Endothelial cell of umbilical vein (primary cell): ENCODE measurements at regions not wholly inside any gene's neighbourhood (a gene's known extent, or its start where the extent isn't known, plus 50 kb on each side); places are given as distances from the start of the nearest gene placed in this dataset.

Experiments used
- BruUV-seq: library from RNA; stranded (reverse); fragments of 400-500 nt; replicated peaks from 2 replicates; lab custom pipeline; 2021; lab: Mats Ljungman, UMichigan
- CTCF ChIA-PET: fragments of 300-600, 350-600 bp; sonication (Branson Sonifier 250); formaldehyde crosslinking; loops from one replicate; lab custom pipeline; 2021; ENCODE audit warnings: antibody characterized with exemption, inconsistent platforms; lab: Charles Lee
- POLR2A ChIA-PET: fragments of 300-600, 350-600 bp; sonication (Branson Sonifier 250); formaldehyde crosslinking; loops from one replicate; lab custom pipeline; 2021; ENCODE audit warnings: antibody characterized with exemption, inconsistent platforms; lab: Charles Lee
- DNase-seq: peaks from one replicate; pipeline ENCODE4 v3.0.0-alpha.2; 2011; ENCODE audit warnings: low read depth, low spot score
- FAIRE-seq: peaks from 2 replicates; lab custom pipeline; 2011; peaks lifted over from hg19 to GRCh38; lab: Jason Lieb, UNC
- H2AFZ ChIP-seq: 2 replicates; pipeline ENCODE4 v1.6.0; 2012; ENCODE audit warnings: low read depth, low read length, control low read depth, inconsistent platforms
- H3K27ac ChIP-seq: 2 replicates; pipeline ENCODE4 v1.5.1; 2011; ENCODE audit warnings: low read depth, mild to moderate bottlenecking, control low read depth, low read length, moderate library complexity; ENCODE audit not compliant: insufficient read depth
- H3K27me3 ChIP-seq, 2 experiments: 2 replicates each; pipeline versions ENCODE4 v1.6.0 to v1.6.1; 2011; ENCODE audit warnings: low read length in 2 of 2, mixed read lengths in 1 of 2; ENCODE audit not compliant: control insufficient read depth in 2 of 2, insufficient read depth in 2 of 2
- H3K36me3 ChIP-seq, 2 experiments: 2 replicates in 1 of 2; 3 replicates in 1 of 2; pipeline ENCODE4 v1.5.1; 2011; ENCODE audit warnings: low read length in 2 of 2, mild to moderate bottlenecking in 1 of 2, moderate library complexity in 1 of 2; ENCODE audit not compliant: control insufficient read depth in 2 of 2, insufficient read depth in 2 of 2; ENCODE audit errors: extremely low read depth in 1 of 2
- H3K4me1 ChIP-seq: 3 replicates; pipeline ENCODE4 v1.5.1; 2011; ENCODE audit warnings: mild to moderate bottlenecking, low read length; ENCODE audit not compliant: control insufficient read depth, insufficient read depth; ENCODE audit errors: extremely low read depth
- H3K4me2 ChIP-seq: 2 replicates; pipeline ENCODE4 v1.6.1; 2011; ENCODE audit warnings: low read length, control low read depth, mixed read lengths; ENCODE audit not compliant: insufficient read depth
- H3K4me3 ChIP-seq, 3 experiments: fragments of 200-600 bp in 1 of 3; sonication (generic), shearing (Covaris generic) in 1 of 3; replicated peaks in 1 of 3; 2 replicates each; pipeline ENCODE4 v1.5.1; 2011 to 2016; ENCODE audit warnings: control low read depth in 3 of 3, low read length in 3 of 3, mild to moderate bottlenecking in 2 of 3, inconsistent platforms in 1 of 3, low read depth in 1 of 3, moderate library complexity in 1 of 3; ENCODE audit not compliant: insufficient read depth in 1 of 3
- H3K79me2 ChIP-seq: 2 replicates; pipeline ENCODE4 v1.6.0; 2012; ENCODE audit warnings: low read length, inconsistent platforms; ENCODE audit not compliant: control insufficient read depth, insufficient read depth
- H3K9ac ChIP-seq: replicated peaks from 2 replicates; pipeline ENCODE3; 2011; ENCODE audit warnings: low read length, control low read depth; ENCODE audit not compliant: insufficient read depth; ENCODE audit errors: extremely low read depth
- H3K9me1 ChIP-seq: replicated peaks from 3 replicates; pipeline ENCODE4 v1.6.0; 2011; ENCODE audit warnings: mild to moderate bottlenecking, low read length; ENCODE audit not compliant: control insufficient read depth, insufficient read depth; ENCODE audit errors: extremely low read depth
- H3K9me3 ChIP-seq: replicated peaks from 2 replicates; pipeline ENCODE4 v1.5.1; 2012; ENCODE audit warnings: low read length, inconsistent platforms; ENCODE audit not compliant: control insufficient read depth, insufficient read depth
- H4K20me1 ChIP-seq: replicated peaks from 2 replicates; pipeline ENCODE3; 2011; ENCODE audit warnings: mild to moderate bottlenecking, low read length; ENCODE audit not compliant: control insufficient read depth, insufficient read depth; ENCODE audit errors: extremely low read depth
- EZH2 ChIP-seq: IDR thresholded peaks from 2 replicates; pipeline ENCODE4 v1.6.1; 2012; ENCODE audit warnings: borderline replicate concordance, low read depth, mild to moderate bottlenecking, moderate library complexity, low read length, inconsistent platforms; ENCODE audit not compliant: severe bottlenecking
- FOS ChIP-seq: IDR thresholded peaks from 2 replicates; pipeline ENCODE4 v1.6.1; 2011; ENCODE audit warnings: mild to moderate bottlenecking, low read length, moderate library complexity, borderline replicate concordance; ENCODE audit not compliant: insufficient read depth
- GATA2 ChIP-seq: IDR thresholded peaks from 2 replicates; pipeline ENCODE4 v1.7.0; 2011; ENCODE audit warnings: low read depth, mild to moderate bottlenecking, moderate library complexity, mixed read lengths, low read length; ENCODE audit not compliant: insufficient read length, insufficient read depth
- JUN ChIP-seq: IDR thresholded peaks from 2 replicates; pipeline ENCODE4 v1.6.1; 2011; ENCODE audit warnings: borderline replicate concordance, low read depth; ENCODE audit not compliant: insufficient read length, insufficient read depth
- MYC ChIP-seq: IDR thresholded peaks from one replicate; pipeline ENCODE4 v1.6.1; 2011; ENCODE audit warnings: mild to moderate bottlenecking, low read depth, low read length
- POLR2A ChIP-seq: IDR thresholded peaks from 2 replicates; pipeline ENCODE4 v1.6.1; 2012; ENCODE audit warnings: low read depth, mild to moderate bottlenecking, control low read depth, low read length
- POLR2AphosphoS5 ChIP-seq: IDR thresholded peaks from 2 replicates; pipeline ENCODE4 v1.6.1; 2012; ENCODE audit warnings: low read depth, mild to moderate bottlenecking, control low read depth, low read length, moderate library complexity; ENCODE audit not compliant: insufficient read depth
- dilution Hi-C: fragments of 300-500 bp; cut with MboI; formaldehyde crosslinking; loops from one replicate; pipeline ENCODE4 v1.15.0; 2019; ENCODE audit warnings: low sequenced_read_pairs; ENCODE audit not compliant: extremely low pct_ligation_motif_present
- intact Hi-C: fragments of 100-400 bp; cut with micrococcal nuclease; formaldehyde crosslinking; loops from one replicate; pipeline ENCODE4 v1.10.0; 2022
- TF ChIP-seq, protein P1 (sequence below), 2 donors: IDR thresholded peaks; 1 replicate in 1 of 2; 2 replicates in 1 of 2; pipeline ENCODE4 v1.5.1; 2011; ENCODE audit warnings: low read length in 2 of 2, mild to moderate bottlenecking in 2 of 2, moderate library complexity in 2 of 2, control low read depth in 1 of 2, inconsistent platforms in 1 of 2, low read depth in 1 of 2; ENCODE audit not compliant: insufficient read depth in 1 of 2; ENCODE audit errors: extremely low read depth in 1 of 2
- TF ChIP-seq, protein P2 (sequence below): IDR thresholded peaks from 2 replicates; pipeline ENCODE4 v1.6.1; 2011; ENCODE audit not compliant: insufficient read depth, insufficient read length

DNA sequence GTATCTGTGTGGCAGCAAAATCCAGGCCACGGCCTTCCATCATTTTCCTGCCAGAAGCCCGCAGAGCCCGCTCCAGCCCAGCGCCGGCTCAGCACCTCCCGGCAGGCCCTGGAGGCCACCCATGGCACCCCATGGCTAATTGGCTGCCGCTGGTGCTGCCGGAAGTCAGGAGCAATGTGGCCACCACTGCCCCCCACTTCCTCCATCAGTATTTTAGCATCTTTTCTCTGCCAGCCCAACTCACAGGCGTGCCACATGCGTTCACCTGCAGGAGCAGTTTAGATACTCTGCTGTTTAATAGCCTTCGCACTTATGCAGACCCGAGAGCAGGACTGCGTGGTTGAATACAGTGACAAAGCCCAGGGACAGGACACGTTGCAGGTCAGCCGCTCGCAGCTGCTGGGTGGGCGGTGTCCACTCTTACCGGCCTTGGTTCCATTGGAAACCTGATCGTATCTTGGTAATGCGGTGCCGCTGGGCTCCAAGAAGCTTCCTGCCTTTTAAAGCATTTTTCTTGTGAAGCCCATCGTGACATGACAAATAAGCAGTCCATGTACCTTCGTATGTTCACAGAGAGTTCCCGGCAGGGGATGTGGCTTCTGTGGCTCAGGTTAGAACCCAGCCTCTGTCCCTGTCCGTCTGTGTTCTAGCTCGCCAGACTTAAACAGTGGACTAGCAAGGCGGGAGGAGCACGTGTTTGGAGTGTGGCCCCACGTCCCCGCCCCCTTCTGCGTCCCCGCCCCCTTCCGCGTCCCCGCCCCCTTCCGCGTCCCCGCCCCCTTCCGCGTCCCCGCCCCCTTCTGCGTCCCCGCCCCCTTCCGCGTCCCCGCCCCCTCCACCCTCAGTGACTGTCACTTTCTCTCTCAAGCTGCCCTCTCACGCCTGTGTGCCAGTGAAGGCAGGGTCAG lies 162.0 kb upstream of the SOX1 start:
- H3K9me3 ChIP-seq, result peaks cover 6% of the 10 kb centered on the region
- POLR2A ChIA-PET, result no interaction called here
- BruUV-seq, result no TSS peak

More for the DNA sequence above, 162.0 kb upstream of the SOX1 start:
- FAIRE-seq (no peak), DNase-seq (no peak)
- H3K9ac ChIP-seq, result no peak overlapping the region
- dilution Hi-C loops (no loop called here), intact Hi-C loops (no loop called here)
- no peaks in the 10 kb centered on the region for H3K79me2 ChIP-seq
- no peaks in the 10 kb centered on the region for H4K20me1 ChIP-seq
- no peaks in the 10 kb centered on the region for H3K36me3 ChIP-seq
- no peak overlapping the region for H3K4me3 ChIP-seq
- no peaks in the 10 kb centered on the region for H3K4me1 ChIP-seq
- H3K9me1 ChIP-seq, result no peaks in the 10 kb centered on the region
- H3K27me3 ChIP-seq, result no peaks in the 10 kb centered on the region
- CTCF ChIA-PET, result no interaction called here
- H3K4me2 ChIP-seq, result no peak overlapping the region
- TF ChIP-seq POLR2AphosphoS5 (no peak), JUN (no peak), FOS (no peak), GATA2 (no peak), MYC (no peak), POLR2A (no peak), EZH2 (no peak)
- TF ChIP-seq, protein P1, sequence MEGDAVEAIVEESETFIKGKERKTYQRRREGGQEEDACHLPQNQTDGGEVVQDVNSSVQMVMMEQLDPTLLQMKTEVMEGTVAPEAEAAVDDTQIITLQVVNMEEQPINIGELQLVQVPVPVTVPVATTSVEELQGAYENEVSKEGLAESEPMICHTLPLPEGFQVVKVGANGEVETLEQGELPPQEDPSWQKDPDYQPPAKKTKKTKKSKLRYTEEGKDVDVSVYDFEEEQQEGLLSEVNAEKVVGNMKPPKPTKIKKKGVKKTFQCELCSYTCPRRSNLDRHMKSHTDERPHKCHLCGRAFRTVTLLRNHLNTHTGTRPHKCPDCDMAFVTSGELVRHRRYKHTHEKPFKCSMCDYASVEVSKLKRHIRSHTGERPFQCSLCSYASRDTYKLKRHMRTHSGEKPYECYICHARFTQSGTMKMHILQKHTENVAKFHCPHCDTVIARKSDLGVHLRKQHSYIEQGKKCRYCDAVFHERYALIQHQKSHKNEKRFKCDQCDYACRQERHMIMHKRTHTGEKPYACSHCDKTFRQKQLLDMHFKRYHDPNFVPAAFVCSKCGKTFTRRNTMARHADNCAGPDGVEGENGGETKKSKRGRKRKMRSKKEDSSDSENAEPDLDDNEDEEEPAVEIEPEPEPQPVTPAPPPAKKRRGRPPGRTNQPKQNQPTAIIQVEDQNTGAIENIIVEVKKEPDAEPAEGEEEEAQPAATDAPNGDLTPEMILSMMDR (IDR thresholded peaks at IDR 0.05; ENCODE audit: extremely low read depth in 1 of 2, insufficient read depth in 1 of 2, low read depth in 1 of 2, low read length in 2 of 2), result no peak
- TF ChIP-seq, protein P2, sequence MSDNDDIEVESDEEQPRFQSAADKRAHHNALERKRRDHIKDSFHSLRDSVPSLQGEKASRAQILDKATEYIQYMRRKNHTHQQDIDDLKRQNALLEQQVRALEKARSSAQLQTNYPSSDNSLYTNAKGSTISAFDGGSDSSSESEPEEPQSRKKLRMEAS, result no peak
- no peak overlapping the region for H3K27ac ChIP-seq
- H2AFZ ChIP-seq, result no peak overlapping the region
